IPS-NIHi7 (cell line): ENCODE measurements at regions not wholly inside any gene's neighbourhood (a gene's known extent, or its start where the extent isn't known, plus 50 kb on each side); places are given as distances from the start of the nearest gene placed in this dataset.

ENCODE experiments used
- DNase-seq: peaks from one replicate; pipeline ENCODE4 v3.0.0; 2012; ENCODE audit warnings: mixed read lengths; ENCODE audit errors: extremely low spot score

- DNase-seq = no peak
Observed at GRCh38 chr7:114856625-114857024, 65.3 kb upstream of the MDFIC start.

DNA sequence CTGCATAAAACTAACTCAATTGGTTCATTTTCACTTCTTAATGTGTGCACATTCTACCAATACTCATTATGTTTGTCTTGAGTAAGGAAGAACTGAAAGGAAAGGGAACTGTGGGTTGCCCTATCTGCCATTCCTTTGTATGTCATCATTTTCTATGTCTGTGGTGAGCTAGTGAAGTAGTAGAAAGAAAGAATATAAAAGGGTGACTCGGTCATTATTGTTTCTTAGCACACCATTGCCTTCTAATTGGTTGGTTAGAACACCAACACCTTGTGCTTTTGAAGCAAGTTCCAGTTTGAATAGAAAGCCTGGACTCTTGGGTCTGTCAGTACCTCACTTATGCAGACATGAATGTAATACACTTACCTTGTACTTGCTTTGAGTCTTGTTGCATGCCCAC is 64.3 kb upstream of the MDFIC start:
- no peak for DNase-seq

- no peak for DNase-seq
Observed at GRCh38 chr7:114859477-114859876, 62.4 kb upstream of the MDFIC start.

GRCh38 chr7:114860206-114860605 is 61.7 kb upstream of the MDFIC start:
- no peak for DNase-seq

DNA sequence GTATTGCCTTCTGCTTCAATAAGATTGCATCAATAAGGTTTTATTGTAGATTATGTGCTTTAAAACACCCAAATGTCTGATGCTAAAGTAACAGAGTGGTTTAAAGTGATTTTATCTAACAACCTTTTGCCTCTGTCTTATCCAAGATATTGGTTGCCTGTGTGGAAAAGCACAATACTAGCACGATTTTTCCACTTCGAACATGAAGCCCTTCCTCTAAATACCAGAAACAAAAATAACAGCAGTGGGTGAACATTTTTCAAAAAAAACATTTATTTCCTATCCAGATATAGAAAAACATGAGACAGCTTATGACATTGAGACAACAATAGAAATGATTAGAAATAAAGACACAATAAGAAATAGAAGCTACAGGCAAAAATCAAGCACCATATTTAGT is 59.5 kb upstream of the MDFIC start:
- DNase-seq = no peak

- DNase-seq = no peak
Observed at GRCh38 chr7:114864278-114864677, 57.6 kb upstream of the MDFIC start.

- DNase-seq = peak; percentile 74
Observed at GRCh38 chr7:114865564-114865963, 56.3 kb upstream of the MDFIC start.
